Epithelial cell of esophagus (primary cell): ENCODE measurements at regions not wholly inside any gene's neighbourhood (a gene's known extent, or its start where the extent isn't known, plus 50 kb on each side); places are given as distances from the start of the nearest gene placed in this dataset.
A peak's percentile ranks its signal among the peaks of the same experiment; 100 is the strongest.

ENCODE experiments used
- DNase-seq: peaks from one replicate; pipeline ENCODE4 v3.0.0; 2010; ENCODE audit warnings: low read depth
- H3K4me3 ChIP-seq: 2 replicates; pipeline ENCODE4 v1.5.1; 2011; ENCODE audit warnings: mild to moderate bottlenecking, low read length, control low read depth
- CTCF ChIP-seq: IDR thresholded peaks from 2 replicates; pipeline ENCODE4 v1.5.1; 2011; ENCODE audit warnings: low read depth, mild to moderate bottlenecking, low read length, control low read depth, inconsistent platforms; ENCODE audit not compliant: insufficient read depth; ENCODE audit errors: missing control alignments

DNA sequence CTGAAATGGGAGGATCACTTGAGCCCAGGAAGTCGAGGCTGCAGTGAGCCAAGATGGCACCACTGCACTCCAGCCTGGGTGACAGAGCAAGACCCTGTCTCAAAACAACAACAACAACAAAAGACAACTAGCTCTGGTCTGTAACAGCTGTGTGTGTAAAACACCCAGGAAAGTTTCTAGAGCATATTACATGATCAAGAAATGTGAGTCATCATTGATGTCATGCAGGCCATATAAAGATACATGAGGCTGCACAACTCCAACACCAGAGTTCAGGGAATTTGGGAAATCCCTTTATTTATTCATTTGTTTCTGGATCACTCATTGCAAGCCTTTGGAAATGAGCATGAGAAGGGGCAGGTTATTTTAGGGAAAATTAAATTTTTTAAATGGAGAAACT, 50.3 kb upstream of the CTPS1 start:
- no peak for TF ChIP-seq CTCF
- no peak overlapping the region for H3K4me3 ChIP-seq
- peak; percentile 20 for DNase-seq
